Psoas muscle (tissue), 7 donors: ENCODE measurements at regions not wholly inside any gene's neighbourhood (a gene's known extent, or its start where the extent isn't known, plus 50 kb on each side); places are given as distances from the start of the nearest gene placed in this dataset.

Experiments used
- ATAC-seq, 4 donors: fragments of 200-7000 bp; cut with Tn5 transposase; one replicate each; pipeline ENCODE4 v1.9.1; 2020; ENCODE audit warnings: moderate library complexity in 3 of 4, mild to moderate bottlenecking in 2 of 4
- DNase-seq, 2 donors: peaks; one replicate each; pipeline ENCODE4 v3.0.0-alpha.2; 2020
- H3K27ac ChIP-seq: fragments of 200-600 bp; one replicate; pipeline ENCODE4 v1.8.0; 2022
- H3K27me3 ChIP-seq, 3 donors: fragments of 200-600 bp in 1 of 3; one replicate each; pipeline versions ENCODE4 v1.6.1 to v1.8.0; 2013 to 2022; ENCODE audit warnings: low read length in 2 of 3, mild to moderate bottlenecking in 2 of 3, moderate library complexity in 1 of 3; ENCODE audit not compliant: insufficient read depth in 3 of 3
- H3K36me3 ChIP-seq, 2 donors: fragments of 200-600 bp in 1 of 2; one replicate each; pipeline versions ENCODE4 v1.6.1 to v1.8.0; 2013 to 2022; ENCODE audit warnings: low read depth in 1 of 2, mild to moderate bottlenecking in 1 of 2, moderate library complexity in 1 of 2; ENCODE audit not compliant: insufficient read depth in 1 of 2
- H3K4me1 ChIP-seq: fragments of 200-600 bp; one replicate; pipeline ENCODE4 v1.8.0; 2022
- H3K4me3 ChIP-seq: fragments of 200-600 bp; one replicate; pipeline ENCODE4 v1.8.0; 2022; ENCODE audit warnings: mild to moderate bottlenecking
- H3K9me3 ChIP-seq: fragments of 200-600 bp; one replicate; pipeline ENCODE4 v1.8.0; 2022
- WGBS, 3 donors: extraction: QIAGEN DNeasy Blood & Tissue Kit; methylation state at CpG; one replicate each; pipeline versions ENCODE4 v1.1.6 to v1.1.7; 2013; 5-methylcytosine and 5-hydroxymethylcytosine counted together
- intact Hi-C, 2 donors: fragments of 100-400 bp; cut with DNase I; formaldehyde crosslinking; loops; one replicate each; pipeline versions ENCODE4 v1.11.0 to v1.14.2; 2022
- TF ChIP-seq, protein P1 (sequence below): fragments of 200-600 bp; IDR thresholded peaks from one replicate; pipeline ENCODE4 v1.8.0; 2022; ENCODE audit warnings: antibody characterized with exemption
- donor health status: healthy with polysubstance abuse.
- donor health status: DM: no; HTN: no; CAD: no; lungs with moderate emphysema.
- donor health status: Bipolar disorder and iron deficiency.
- donor health status: healthy.
- donor health status: DM: yes; HTN: yes; CAD: no.
- donor health status: DM: no; HTN: no; CAD: no.
- donor health status: DM: yes; HTN: yes; CAD: no.

DNA sequence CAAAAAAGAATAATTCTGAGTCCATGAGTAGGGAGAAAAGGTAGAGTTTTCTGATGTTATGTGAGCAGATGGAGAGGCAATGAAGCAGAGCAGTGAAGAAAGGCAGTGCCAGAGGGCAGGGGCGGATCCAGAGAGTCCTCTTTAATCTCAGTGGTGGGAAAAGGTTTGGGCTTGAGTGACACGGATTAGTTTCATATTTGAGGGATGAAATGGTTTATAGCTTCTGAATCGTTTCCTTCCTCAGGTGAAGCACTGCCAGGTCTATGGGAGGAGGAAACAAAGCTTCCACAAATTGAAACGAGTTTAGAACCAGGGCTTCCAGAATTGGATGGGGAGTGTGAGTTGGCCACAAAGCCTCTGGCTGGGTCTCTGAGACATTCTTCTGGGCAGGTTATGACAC lies 517.0 kb upstream of the PAPPA start:
- H3K27ac ChIP-seq, result no peak overlapping the region
- ATAC-seq, result no peak
- TF ChIP-seq, protein P1, sequence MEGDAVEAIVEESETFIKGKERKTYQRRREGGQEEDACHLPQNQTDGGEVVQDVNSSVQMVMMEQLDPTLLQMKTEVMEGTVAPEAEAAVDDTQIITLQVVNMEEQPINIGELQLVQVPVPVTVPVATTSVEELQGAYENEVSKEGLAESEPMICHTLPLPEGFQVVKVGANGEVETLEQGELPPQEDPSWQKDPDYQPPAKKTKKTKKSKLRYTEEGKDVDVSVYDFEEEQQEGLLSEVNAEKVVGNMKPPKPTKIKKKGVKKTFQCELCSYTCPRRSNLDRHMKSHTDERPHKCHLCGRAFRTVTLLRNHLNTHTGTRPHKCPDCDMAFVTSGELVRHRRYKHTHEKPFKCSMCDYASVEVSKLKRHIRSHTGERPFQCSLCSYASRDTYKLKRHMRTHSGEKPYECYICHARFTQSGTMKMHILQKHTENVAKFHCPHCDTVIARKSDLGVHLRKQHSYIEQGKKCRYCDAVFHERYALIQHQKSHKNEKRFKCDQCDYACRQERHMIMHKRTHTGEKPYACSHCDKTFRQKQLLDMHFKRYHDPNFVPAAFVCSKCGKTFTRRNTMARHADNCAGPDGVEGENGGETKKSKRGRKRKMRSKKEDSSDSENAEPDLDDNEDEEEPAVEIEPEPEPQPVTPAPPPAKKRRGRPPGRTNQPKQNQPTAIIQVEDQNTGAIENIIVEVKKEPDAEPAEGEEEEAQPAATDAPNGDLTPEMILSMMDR, result no peak
- H3K4me1 ChIP-seq, result no peaks in the 10 kb centered on the region
- H3K27me3 ChIP-seq, result no peaks in the 10 kb centered on the region
- no peaks in the 10 kb centered on the region for H3K9me3 ChIP-seq
- no peak overlapping the region for H3K4me3 ChIP-seq
- intact Hi-C loops, result no loop called here
- no peaks in the 10 kb centered on the region for H3K36me3 ChIP-seq
- WGBS, 3 donors, result 56 to 64% (median 59%) methylated on average over 4 of the region's 4 CpGs
- DNase-seq, result no peak

DNA sequence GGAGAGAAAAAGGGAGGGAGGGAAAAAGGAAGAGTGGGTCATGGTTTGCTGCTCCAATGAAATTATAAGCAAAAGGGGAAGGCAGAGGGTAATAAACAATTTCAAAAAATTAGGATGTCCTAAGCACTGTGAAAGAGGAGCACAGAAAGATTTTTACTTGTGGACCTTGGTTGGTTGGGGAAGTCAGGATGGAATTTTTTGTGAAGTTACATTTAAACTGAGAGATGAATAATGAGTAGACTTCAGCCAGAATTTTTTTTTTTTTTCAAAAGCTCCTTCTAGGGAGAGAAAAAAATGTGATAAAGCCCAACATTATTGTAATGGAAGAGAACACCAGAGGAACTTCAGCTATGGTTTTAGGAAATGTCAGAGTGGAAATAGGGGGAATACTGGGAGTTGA lies 515.9 kb upstream of the PAPPA start:
- no peak for DNase-seq
- no peaks in the 10 kb centered on the region for H3K27me3 ChIP-seq
- ATAC-seq, result no peak
- H3K4me3 ChIP-seq, result no peak overlapping the region
- H3K27ac ChIP-seq, result no peak overlapping the region
- no peaks in the 10 kb centered on the region for H3K36me3 ChIP-seq
- H3K9me3 ChIP-seq, result no peaks in the 10 kb centered on the region
- intact Hi-C loops, result no loop called here
- no peaks in the 10 kb centered on the region for H3K4me1 ChIP-seq
- TF ChIP-seq, protein P1, result no peak

DNA sequence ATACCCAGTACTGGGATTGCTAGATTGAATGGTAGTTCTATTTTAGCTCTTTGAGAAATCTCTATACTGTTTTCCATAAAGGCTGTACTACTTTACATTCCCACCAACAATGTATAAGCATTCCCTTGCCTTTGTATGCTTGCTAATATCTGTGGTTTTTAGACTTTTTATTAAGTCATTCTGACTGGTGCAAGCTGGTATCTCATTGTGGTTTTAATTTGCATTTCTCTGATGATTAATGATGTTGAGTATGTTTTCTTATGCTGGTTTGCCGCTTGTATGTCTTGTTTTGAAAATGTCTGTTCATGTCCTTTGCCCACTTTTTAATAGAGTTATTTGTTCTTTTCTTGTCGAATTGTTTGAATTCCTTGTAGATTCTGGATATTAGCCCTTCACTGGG lies 512.7 kb upstream of the PAPPA start:
- H3K36me3 ChIP-seq, result no peaks in the 10 kb centered on the region
- no peaks in the 10 kb centered on the region for H3K9me3 ChIP-seq
- ATAC-seq, result no peak
- TF ChIP-seq, protein P1, result no peak
- H3K27ac ChIP-seq, result no peak overlapping the region
- no peak overlapping the region for H3K4me3 ChIP-seq
- intact Hi-C loops, result no loop called here
- WGBS, 3 donors, result 82 to 90% (median 84%) methylated on average over 2 of the region's 2 CpGs
- no peak for DNase-seq
- H3K4me1 ChIP-seq, result no peaks in the 10 kb centered on the region
- no peaks in the 10 kb centered on the region for H3K27me3 ChIP-seq

DNA sequence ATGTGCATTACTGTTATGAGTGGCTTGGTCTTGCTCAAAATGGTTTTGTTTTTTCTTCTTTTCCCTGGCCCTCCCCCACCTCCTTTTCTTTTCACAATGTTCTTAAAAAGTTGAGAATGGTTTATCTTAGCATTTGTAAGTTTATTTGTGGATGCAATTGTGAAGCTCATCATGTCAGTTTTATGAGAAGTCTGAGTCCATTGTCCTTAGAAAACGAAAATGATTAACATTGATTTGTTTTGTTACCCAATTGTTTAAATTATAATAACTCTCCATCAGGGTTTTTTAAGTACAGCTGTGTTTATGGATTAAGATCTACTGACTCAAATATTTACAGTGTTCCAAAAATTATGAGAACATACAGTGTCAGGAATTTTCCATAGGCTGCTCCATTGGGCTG lies 511.3 kb upstream of the PAPPA start:
- Histone ChIP-seq H3K27ac (no peak overlapping the region), H3K27me3 (no peaks in the 10 kb centered on the region), H3K4me1 (no peaks in the 10 kb centered on the region), H3K9me3 (no peaks in the 10 kb centered on the region), H3K36me3 (no peaks in the 10 kb centered on the region), H3K4me3 (no peak overlapping the region)
- TF ChIP-seq, protein P1, result no peak
- intact Hi-C loops, result no loop called here
- ATAC-seq, result no peak
- 64 to 71% (median 69%) methylated on average over 1 of the region's 1 CpG for WGBS, 3 donors
- DNase-seq, result no peak

DNA sequence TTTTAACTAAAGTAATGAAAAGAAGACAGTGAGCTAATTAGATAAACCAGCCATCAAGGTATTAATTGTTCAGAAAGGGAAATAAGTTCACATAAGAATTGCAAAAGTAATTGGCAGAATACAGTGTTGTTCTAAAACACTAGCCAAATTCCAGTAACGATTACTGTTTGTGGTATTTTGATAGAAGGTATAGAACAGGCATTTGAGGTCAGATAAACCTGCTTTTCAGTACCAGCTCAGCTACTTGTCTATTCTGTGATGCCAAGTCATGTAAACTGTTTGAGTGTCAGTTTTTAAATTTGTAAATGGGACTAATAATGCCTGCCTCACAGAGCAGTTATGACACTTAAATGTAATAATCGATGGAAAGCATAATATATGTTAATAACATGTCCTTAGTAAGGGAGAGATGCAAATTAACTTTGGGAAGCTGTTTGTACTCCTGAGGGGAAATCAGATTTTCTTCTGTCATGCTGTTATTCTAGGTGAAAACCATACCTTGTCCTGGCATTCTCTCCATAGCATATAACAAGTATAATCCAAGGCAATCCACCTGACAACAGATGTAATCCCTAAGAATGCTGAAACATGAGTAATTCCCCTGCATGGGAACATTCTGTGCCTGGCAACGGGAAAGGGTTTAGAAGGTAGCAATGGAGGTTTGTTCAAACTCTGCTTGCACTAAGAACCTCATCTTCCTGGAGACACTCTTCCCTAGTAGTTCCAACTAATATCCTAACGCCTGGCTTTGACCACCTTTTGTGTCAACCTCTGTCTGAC lies 509.5 kb upstream of the PAPPA start:
- Histone ChIP-seq H3K9me3 (no peaks in the 10 kb centered on the region), H3K27me3 (no peaks in the 10 kb centered on the region), H3K36me3 (no peaks in the 10 kb centered on the region), H3K4me3 (no peak overlapping the region), H3K4me1 (no peaks in the 10 kb centered on the region), H3K27ac (no peak overlapping the region)
- 62 to 71% (median 68%) methylated on average over 4 of the region's 4 CpGs for WGBS, 3 donors
- intact Hi-C loops, result no loop called here
- ATAC-seq (no peak), DNase-seq (no peak)
- TF ChIP-seq, protein P1, result no peak
